Uterus (tissue), 2 donors: ENCODE measurements at regions not wholly inside any gene's neighbourhood (a gene's known extent, or its start where the extent isn't known, plus 50 kb on each side); places are given as distances from the start of the nearest gene placed in this dataset.

Experiments
- POLR2A ChIP-seq, 2 donors: fragments of 450-650 bp; IDR thresholded peaks; one replicate each; pipeline ENCODE4 v1.6.1; 2016; ENCODE audit warnings: antibody characterized with exemption in 2 of 2, mild to moderate bottlenecking in 1 of 2, moderate library complexity in 1 of 2
- TF ChIP-seq, protein P1 (sequence below), 4 experiments: fragments of 200-600 bp in 2 of 4; fragments of 450-650 bp in 2 of 4; sonication (generic) in 2 of 4; IDR thresholded peaks; one replicate each; pipeline ENCODE4 v1.5.1; 2016 to 2019; ENCODE audit warnings: antibody characterized with exemption in 4 of 4, mild to moderate bottlenecking in 2 of 4, moderate library complexity in 1 of 4

DNA sequence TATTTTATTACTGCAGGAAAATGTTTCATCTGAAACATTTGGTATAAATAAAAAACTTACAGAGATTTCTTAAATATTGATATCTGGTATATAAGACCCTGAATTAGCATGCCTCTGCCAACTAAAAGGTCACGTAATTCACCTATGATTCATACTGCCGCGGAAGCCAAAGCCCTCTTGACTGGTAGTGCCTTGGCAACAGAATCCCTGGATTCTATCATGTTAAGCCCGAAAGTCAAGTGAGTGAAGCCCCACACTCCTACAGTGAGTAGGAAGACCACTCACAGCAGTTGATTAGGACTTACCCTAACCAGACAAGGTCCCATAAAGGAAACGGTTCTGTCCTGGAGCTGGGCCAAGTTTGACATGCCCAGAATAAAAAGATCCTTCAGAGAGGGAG, 175.6 kb upstream of the NREP start:
- TF ChIP-seq, protein P1, sequence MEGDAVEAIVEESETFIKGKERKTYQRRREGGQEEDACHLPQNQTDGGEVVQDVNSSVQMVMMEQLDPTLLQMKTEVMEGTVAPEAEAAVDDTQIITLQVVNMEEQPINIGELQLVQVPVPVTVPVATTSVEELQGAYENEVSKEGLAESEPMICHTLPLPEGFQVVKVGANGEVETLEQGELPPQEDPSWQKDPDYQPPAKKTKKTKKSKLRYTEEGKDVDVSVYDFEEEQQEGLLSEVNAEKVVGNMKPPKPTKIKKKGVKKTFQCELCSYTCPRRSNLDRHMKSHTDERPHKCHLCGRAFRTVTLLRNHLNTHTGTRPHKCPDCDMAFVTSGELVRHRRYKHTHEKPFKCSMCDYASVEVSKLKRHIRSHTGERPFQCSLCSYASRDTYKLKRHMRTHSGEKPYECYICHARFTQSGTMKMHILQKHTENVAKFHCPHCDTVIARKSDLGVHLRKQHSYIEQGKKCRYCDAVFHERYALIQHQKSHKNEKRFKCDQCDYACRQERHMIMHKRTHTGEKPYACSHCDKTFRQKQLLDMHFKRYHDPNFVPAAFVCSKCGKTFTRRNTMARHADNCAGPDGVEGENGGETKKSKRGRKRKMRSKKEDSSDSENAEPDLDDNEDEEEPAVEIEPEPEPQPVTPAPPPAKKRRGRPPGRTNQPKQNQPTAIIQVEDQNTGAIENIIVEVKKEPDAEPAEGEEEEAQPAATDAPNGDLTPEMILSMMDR (IDR thresholded peaks at IDR 0.05) = no peak
- no peak for TF ChIP-seq POLR2A (IDR thresholded peaks at IDR 0.05)
